ENCODE measurements at regions not wholly inside any gene's neighbourhood (a gene's known extent, or its start where the extent isn't known, plus 50 kb on each side); places are given as distances from the start of the nearest gene placed in this dataset.

DNA sequence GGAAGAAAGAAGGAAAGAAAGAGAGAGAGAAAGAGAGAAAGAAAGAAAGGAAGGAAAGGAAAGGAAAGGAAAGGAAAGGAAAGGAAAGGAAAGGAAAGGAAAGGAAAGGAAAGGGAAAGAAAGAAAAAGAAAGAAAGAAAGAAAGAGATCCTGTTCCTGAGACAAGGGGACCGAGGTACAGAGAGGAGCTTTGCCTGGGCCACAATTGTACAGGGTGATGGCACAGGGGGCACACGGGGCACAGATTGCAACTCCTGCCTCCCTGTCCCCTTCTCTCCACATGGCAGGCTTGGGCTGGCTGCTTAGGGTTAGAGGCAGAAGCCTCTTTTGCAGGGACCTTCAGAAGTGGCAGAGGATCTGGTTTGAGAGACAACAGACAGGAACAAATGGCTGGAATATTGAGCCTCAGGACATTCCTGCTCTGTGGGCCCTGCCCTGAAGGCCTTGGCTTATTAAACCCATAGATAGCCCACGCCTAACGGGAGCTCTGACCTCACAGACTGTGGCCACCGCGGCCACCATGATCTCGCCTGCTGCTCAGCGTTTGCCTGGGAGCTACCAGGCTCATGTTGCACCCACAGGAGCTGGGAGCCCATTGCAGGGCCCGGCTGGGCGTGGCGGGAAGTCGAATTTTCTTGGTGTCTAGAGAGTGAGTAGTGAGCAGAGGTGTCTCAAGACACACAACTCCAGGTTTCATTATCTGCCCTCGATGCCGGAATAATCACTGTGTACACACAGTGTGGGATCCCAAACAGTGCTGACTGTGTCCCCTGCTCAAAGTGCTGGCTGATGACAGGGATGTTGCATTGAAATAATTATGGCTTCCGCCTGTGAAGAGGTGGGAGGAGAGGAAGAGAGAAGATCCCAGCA is 147.9 kb upstream of the NCOR2 start:
- TF ChIP-seq CTCF (IDR thresholded peaks at IDR 0.05; ENCODE audit: low read depth, low read length, poor library complexity, severe bottlenecking), result no peak
- TF ChIP-seq EZH2phosphoT487 (IDR thresholded peaks at IDR 0.05; ENCODE audit: borderline replicate concordance, low read length), result no peak

Data from DOHH2 (cell line).